ENCODE measurements at regions not wholly inside any gene's neighbourhood (a gene's known extent, or its start where the extent isn't known, plus 50 kb on each side); places are given as distances from the start of the nearest gene placed in this dataset.

DNA sequence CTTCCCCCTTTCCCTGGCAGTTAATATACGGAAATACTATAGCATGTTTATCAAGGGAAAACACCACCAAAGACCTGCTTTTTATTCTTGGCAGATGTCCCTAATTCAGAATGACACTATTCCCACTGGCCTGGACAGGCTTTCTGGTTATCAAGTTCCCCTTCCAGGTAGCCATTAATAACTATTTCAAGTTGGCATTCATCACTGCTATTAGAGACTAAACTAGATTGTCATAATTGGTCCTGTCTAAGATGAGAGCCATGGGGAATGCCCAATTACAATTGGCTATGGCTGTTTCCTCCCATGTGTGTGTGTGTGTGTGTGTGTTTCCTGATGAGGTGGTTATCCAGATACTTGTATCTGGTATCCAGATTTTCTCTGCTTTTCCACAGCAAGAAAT, 608.1 kb downstream of the SQOR start:
- in situ Hi-C loops (cut with HindIII; ENCODE audit: extremely low pct_ligation_motif_present, low pct_unique_long_range_greater_than_20kb) (no loop called here), intact Hi-C loops (cut with micrococcal nuclease; ENCODE audit: unreplicated experiment) (no loop called here)
- H3K36me3 ChIP-seq (replicated peaks in 1 of 2; ENCODE audit: control insufficient read depth in 1 of 2, insufficient read depth in 2 of 2, low read length in 2 of 2) = no peaks in the 10 kb centered on the region
- no peak overlapping the region for H3K9ac ChIP-seq (ENCODE audit: insufficient read depth, low read depth, low read length)
- TF ChIP-seq, protein P1, sequence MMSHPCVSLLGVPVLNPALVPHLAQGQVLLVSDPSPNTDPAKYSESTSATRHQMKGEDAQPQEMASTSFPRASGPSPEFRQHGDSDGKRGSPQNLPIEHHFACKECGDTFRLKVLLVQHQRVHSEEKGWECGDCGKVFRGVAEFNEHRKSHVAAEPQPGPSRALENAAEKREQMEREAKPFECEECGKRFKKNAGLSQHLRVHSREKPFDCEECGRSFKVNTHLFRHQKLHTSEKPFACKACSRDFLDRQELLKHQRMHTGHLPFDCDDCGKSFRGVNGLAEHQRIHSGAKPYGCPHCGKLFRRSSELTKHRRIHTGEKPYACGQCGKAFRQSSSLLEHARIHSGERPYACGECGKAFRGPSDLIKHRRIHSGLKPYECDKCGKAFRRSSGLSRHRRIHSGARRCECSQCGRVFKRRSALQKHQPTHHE (CRISPR knock-in tag; IDR thresholded peaks at IDR 0.05; ENCODE audit: borderline replicate concordance) = no peak
- no peak for TF ChIP-seq MAZ (IDR thresholded peaks at IDR 0.05; ENCODE audit: borderline replicate concordance, low read depth, low read length)
- TF ChIP-seq MAZ (CRISPR knock-in tag; IDR thresholded peaks at IDR 0.05; ENCODE audit: low read depth) = no peak
- no peak for TF ChIP-seq ZNF556 (CRISPR knock-in tag; IDR thresholded peaks at IDR 0.05; ENCODE audit: borderline replicate concordance)
- TF ChIP-seq SMC3 (IDR thresholded peaks at IDR 0.05; ENCODE audit: low read length) = no peak
- no peak for TF ChIP-seq NFYC (CRISPR knock-in tag; IDR thresholded peaks at IDR 0.05)
- TF ChIP-seq YEATS2 (CRISPR knock-in tag; IDR thresholded peaks at IDR 0.05; ENCODE audit: borderline replicate concordance) = no peak
- TF ChIP-seq ZNF446 (CRISPR knock-in tag; IDR thresholded peaks at IDR 0.05) = no peak
- TF ChIP-seq KDM5A (IDR thresholded peaks at IDR 0.05; ENCODE audit: borderline replicate concordance, low read length) = no peak
- TF ChIP-seq ZNF501 (CRISPR knock-in tag; IDR thresholded peaks at IDR 0.05) = no peak
- no peak overlapping the region for H3K27ac ChIP-seq (ENCODE audit: extremely low read length, insufficient read depth, low read length)
- no peak for FAIRE-seq
- no peak overlapping the region for H3K4me3 ChIP-seq (replicated peaks in 1 of 3; ENCODE audit: insufficient read depth in 1 of 3, low read depth in 2 of 3, low read length in 3 of 3)
- no peaks in the 10 kb centered on the region for H3K4me1 ChIP-seq (ENCODE audit: insufficient read depth, low read length)
- no peak for DNase-seq (ENCODE audit: low spot score)
- no peaks in the 10 kb centered on the region for H3K27me3 ChIP-seq (ENCODE audit: control insufficient read depth in 1 of 2, insufficient read depth in 2 of 2, low read length in 2 of 2)
- no peak overlapping the region for H3K4me2 ChIP-seq (ENCODE audit: low read depth, low read length)
- H4K20me1 ChIP-seq (ENCODE audit: insufficient read depth, low read length) = no peaks in the 10 kb centered on the region
- BruUV-seq (replicated peaks) = no TSS peak
- CTCF ChIA-PET (ENCODE audit: low intra/inter-chr PET ratio, low total read pairs) = no interaction called here
- no peak for ATAC-seq
- 37% methylated on average over 1 of the region's 1 CpG for WGBS (ENCODE audit: low lambda C conversion rate)
- POLR2A ChIA-PET = no interaction called here
- no peaks in the 10 kb centered on the region for H3K79me2 ChIP-seq (ENCODE audit: insufficient read depth, low read length)
- H2AFZ ChIP-seq (ENCODE audit: low read length) = no peak overlapping the region
- H3K9me3 ChIP-seq (ENCODE audit: low read length) = peaks cover 5% of the 10 kb centered on the region
